Activated T-helper 1 cell treated with Interleukin-2 at 50 U/mL for 16 hours (primary cell): ENCODE measurements at regions not wholly inside any gene's neighbourhood (a gene's known extent, or its start where the extent isn't known, plus 50 kb on each side); places are given as distances from the start of the nearest gene placed in this dataset.

Experiments
- DNase-seq: peaks from one replicate; pipeline ENCODE4 v3.0.0-alpha.2; 2020; ENCODE audit warnings: low read depth

- DNase-seq: no peak
These were observed 208.3 kb upstream of the JADE1 start for GRCh38 chr4:128600996-128601871.

- no peak for DNase-seq
These were observed 209.1 kb upstream of the JADE1 start for GRCh38 chr4:128600410-128600809.

- no peak for DNase-seq
These were observed 212.0 kb upstream of the JADE1 start for GRCh38 chr4:128597500-128597899.

- no peak for DNase-seq
These were observed 212.6 kb upstream of the JADE1 start for GRCh38 chr4:128596853-128597252.

GRCh38 chr4:128596115-128596514 is 213.4 kb upstream of the JADE1 start:
- DNase-seq: no peak

- no peak for DNase-seq
These were observed 218.0 kb upstream of the JADE1 start for GRCh38 chr4:128591482-128591881.

- DNase-seq: no peak
These were observed 218.7 kb upstream of the JADE1 start for GRCh38 chr4:128590773-128591172.

GRCh38 chr4:128590034-128590740 is 219.3 kb upstream of the JADE1 start:
- DNase-seq: no peak

GRCh38 chr4:128589384-128589965 is 220.0 kb upstream of the JADE1 start:
- no peak for DNase-seq

GRCh38 chr4:128587382-128587781 is 222.1 kb upstream of the JADE1 start:
- no peak for DNase-seq

GRCh38 chr4:128583753-128584712 is 225.5 kb upstream of the JADE1 start:
- DNase-seq: no peak

- no peak for DNase-seq
These were observed 227.1 kb upstream of the JADE1 start for GRCh38 chr4:128582427-128582870.

GRCh38 chr4:128579154-128579853 is 230.2 kb upstream of the JADE1 start:
- no peak for DNase-seq

GRCh38 chr4:128574706-128575105 is 234.8 kb upstream of the JADE1 start:
- DNase-seq: peak; percentile 22

GRCh38 chr4:128573781-128574508 is 235.6 kb upstream of the JADE1 start:
- no peak for DNase-seq

- DNase-seq: no peak
These were observed 236.7 kb upstream of the JADE1 start for GRCh38 chr4:128572778-128573241.

GRCh38 chr4:128571747-128572146 is 237.8 kb upstream of the JADE1 start:
- DNase-seq: no peak

- DNase-seq: no peak
These were observed 239.0 kb upstream of the JADE1 start for GRCh38 chr4:128570387-128570975.

- no peak for DNase-seq
These were observed 242.8 kb upstream of the JADE1 start for GRCh38 chr4:128566693-128567092.
